ENCODE measurements at regions not wholly inside any gene's neighbourhood (a gene's known extent, or its start where the extent isn't known, plus 50 kb on each side); places are given as distances from the start of the nearest gene placed in this dataset.

- Mint-ChIP-seq H3K4me1 (no peaks in the 10 kb centered on the region), H3K27ac (no peak overlapping the region), H3K36me3 (ENCODE audit: low read depth) (no peaks in the 10 kb centered on the region), H3K4me3 (no peak overlapping the region), H3K27me3 (ENCODE audit: low read depth) (no peaks in the 10 kb centered on the region), H3K9me3 (no peaks in the 10 kb centered on the region)
- TF ChIP-seq, protein P1, sequence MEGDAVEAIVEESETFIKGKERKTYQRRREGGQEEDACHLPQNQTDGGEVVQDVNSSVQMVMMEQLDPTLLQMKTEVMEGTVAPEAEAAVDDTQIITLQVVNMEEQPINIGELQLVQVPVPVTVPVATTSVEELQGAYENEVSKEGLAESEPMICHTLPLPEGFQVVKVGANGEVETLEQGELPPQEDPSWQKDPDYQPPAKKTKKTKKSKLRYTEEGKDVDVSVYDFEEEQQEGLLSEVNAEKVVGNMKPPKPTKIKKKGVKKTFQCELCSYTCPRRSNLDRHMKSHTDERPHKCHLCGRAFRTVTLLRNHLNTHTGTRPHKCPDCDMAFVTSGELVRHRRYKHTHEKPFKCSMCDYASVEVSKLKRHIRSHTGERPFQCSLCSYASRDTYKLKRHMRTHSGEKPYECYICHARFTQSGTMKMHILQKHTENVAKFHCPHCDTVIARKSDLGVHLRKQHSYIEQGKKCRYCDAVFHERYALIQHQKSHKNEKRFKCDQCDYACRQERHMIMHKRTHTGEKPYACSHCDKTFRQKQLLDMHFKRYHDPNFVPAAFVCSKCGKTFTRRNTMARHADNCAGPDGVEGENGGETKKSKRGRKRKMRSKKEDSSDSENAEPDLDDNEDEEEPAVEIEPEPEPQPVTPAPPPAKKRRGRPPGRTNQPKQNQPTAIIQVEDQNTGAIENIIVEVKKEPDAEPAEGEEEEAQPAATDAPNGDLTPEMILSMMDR (IDR thresholded peaks at IDR 0.05; ENCODE audit: unreplicated experiment in 3 of 3), result no peak
Observed at GRCh38 chr4:43380093-43380492, 487.6 kb downstream of the GRXCR1 start.

DNA sequence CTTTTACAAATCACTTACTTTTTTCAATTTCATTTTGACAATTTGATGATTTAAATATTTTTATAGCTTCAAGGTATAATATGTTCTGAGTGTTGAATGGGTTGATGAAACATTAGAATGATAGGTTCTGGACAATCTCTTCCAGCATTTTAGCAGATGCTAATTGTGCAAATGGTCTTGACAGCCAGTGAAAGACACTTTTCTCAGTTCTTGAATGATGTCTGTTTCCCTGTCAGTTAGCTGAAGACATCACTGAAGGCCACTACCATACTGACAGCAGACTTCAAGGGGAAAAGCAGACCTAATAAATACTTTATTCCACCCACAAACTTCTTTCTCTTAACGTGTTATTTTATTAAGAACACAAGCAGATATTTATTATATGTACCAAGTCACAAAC lies 498.6 kb downstream of the GRXCR1 start:
- H3K9me3 Mint-ChIP-seq, result no peaks in the 10 kb centered on the region
- no peaks in the 10 kb centered on the region for H3K36me3 Mint-ChIP-seq (ENCODE audit: low read depth)
- H3K27me3 Mint-ChIP-seq (ENCODE audit: low read depth), result no peaks in the 10 kb centered on the region
- H3K27ac Mint-ChIP-seq, result no peak overlapping the region
- H3K4me1 Mint-ChIP-seq, result no peaks in the 10 kb centered on the region
- TF ChIP-seq, protein P1 (IDR thresholded peaks at IDR 0.05; ENCODE audit: unreplicated experiment in 3 of 3), result no peak
- no peak overlapping the region for H3K4me3 Mint-ChIP-seq

- Mint-ChIP-seq H3K27me3 (ENCODE audit: low read depth) (no peaks in the 10 kb centered on the region), H3K4me3 (no peak overlapping the region), H3K4me1 (no peaks in the 10 kb centered on the region), H3K9me3 (peaks cover 3% of the 10 kb centered on the region), H3K36me3 (ENCODE audit: low read depth) (no peaks in the 10 kb centered on the region), H3K27ac (no peak overlapping the region)
- TF ChIP-seq, protein P1 (IDR thresholded peaks at IDR 0.05; ENCODE audit: unreplicated experiment in 3 of 3), result no peak
Observed at GRCh38 chr4:43394976-43395375, 502.5 kb downstream of the GRXCR1 start.

- Mint-ChIP-seq H3K36me3 (ENCODE audit: low read depth) (no peaks in the 10 kb centered on the region), H3K27ac (no peak overlapping the region), H3K9me3 (peaks cover 5% of the 10 kb centered on the region), H3K4me1 (no peaks in the 10 kb centered on the region), H3K27me3 (ENCODE audit: low read depth) (no peaks in the 10 kb centered on the region), H3K4me3 (no peak overlapping the region)
- TF ChIP-seq, protein P1 (IDR thresholded peaks at IDR 0.05; ENCODE audit: unreplicated experiment in 3 of 3), result no peak
Observed at GRCh38 chr4:43399726-43400125, 507.2 kb downstream of the GRXCR1 start.

DNA sequence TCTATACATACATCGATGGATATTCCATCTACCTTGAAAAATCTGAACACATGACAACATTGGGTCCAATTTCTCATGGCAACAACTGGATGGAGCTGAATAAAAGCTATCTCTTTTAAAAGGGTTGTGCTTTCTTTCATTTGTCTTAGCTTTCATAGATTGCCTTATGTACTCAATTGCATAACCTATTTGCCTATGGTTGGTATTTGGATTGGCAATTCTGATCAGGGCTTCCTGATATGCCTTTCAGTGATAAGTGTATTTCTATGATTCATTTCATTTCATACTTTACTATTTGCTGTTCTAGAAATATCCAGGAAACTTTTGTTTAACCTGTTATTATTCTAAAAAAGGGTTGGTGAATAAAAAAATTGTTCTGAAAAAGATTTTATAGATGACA lies 509.9 kb downstream of the GRXCR1 start:
- TF ChIP-seq, protein P1 (IDR thresholded peaks at IDR 0.05; ENCODE audit: unreplicated experiment in 3 of 3), result no peak
- Mint-ChIP-seq H3K4me3 (no peak overlapping the region), H3K27me3 (ENCODE audit: low read depth) (no peaks in the 10 kb centered on the region), H3K9me3 (peaks cover 2% of the 10 kb centered on the region), H3K4me1 (no peaks in the 10 kb centered on the region), H3K27ac (no peak overlapping the region), H3K36me3 (ENCODE audit: low read depth) (no peaks in the 10 kb centered on the region)

- H3K27ac Mint-ChIP-seq, result no peak overlapping the region
- no peaks in the 10 kb centered on the region for H3K4me1 Mint-ChIP-seq
- TF ChIP-seq, protein P1 (IDR thresholded peaks at IDR 0.05; ENCODE audit: unreplicated experiment in 3 of 3), result no peak
- peaks cover 7% of the 10 kb centered on the region for H3K9me3 Mint-ChIP-seq
- no peak overlapping the region for H3K4me3 Mint-ChIP-seq
- no peaks in the 10 kb centered on the region for H3K27me3 Mint-ChIP-seq (ENCODE audit: low read depth)
- H3K36me3 Mint-ChIP-seq (ENCODE audit: low read depth), result no peaks in the 10 kb centered on the region
Observed at GRCh38 chr4:43410636-43411035, 518.1 kb downstream of the GRXCR1 start.
